ENCODE measurements at regions not wholly inside any gene's neighbourhood (a gene's known extent, or its start where the extent isn't known, plus 50 kb on each side); places are given as distances from the start of the nearest gene placed in this dataset.

DNA sequence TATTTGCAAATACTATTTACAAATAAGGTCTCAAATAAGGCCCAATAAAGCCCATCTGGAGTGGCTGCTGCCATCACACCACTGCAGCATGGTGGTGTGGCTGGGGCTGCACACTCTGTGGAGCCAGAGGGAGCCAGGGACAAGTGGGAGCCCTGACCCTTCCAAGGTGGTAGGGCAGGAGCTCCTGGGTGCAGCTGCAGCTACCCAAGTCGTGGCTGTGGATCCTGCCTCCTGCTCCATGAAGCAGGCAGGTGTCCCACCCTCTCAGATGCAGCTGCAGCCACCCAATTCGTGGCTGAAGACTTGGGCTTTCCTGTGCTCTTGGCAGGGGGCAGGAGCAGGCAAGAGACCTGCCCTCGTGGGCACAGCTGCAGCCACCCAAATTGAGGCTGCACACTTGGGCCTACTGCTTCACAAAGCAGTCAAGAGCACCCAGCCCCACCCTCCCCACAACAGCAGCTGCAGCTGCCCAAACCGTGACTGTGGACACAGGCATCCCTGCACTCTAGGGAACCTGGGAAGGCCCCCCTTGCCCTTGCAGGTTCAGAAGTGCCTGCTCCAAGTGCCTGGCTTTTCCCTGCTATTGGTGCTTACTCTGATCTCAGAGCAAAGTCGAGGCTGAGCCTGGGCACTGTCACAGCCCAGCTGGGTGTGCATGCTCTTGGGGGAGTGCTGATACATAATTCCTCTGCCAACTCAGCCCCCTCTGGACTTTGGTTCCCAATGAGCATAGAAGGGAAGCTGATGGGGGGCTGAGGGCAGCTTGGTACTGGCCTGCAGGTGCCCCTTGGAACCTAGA, 614.8 kb downstream of the PCDH18 start:
- no peak for DNase-seq

GRCh38 chr4:136909626-136910025, 622.7 kb downstream of the PCDH18 start:
- no peak for DNase-seq

DNA sequence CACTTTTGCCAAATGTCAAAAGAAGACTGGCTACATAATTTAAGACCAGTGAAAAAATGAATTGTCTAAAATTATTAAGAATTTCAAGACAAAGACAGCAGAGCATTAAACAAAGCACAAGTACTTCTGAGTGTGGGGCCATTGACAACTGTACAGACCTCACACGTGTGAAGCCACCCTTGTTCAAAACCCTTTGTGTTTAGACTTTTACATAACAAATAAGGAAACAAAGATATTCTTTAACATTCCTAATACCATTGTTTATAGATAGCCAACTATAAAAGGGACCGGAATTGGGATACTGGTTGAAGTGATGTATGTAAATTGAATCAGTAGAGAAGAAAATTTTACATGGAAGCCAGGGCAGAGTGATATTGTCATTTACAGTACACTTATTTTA, 624.2 kb downstream of the PCDH18 start:
- no peak for DNase-seq

DNA sequence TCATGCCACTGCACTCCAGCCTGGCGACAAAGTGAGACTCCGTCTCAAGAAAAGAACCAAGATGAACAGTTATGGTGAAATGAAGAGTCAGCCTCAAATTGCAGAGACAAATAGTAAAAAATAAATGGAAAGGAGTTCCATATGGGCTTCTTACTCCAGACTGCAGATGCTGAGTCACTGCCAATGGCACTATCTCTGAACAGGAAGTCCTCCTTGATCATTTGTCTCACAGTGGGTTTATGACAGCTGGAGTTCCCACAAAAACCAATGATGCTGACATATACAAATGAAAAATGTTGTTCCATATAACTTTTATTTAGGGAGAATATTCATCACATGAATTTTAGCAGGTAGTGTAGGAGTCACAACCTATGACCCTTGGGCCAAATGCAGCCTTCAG, 631.6 kb downstream of the PCDH18 start:
- no peak for DNase-seq

DNA sequence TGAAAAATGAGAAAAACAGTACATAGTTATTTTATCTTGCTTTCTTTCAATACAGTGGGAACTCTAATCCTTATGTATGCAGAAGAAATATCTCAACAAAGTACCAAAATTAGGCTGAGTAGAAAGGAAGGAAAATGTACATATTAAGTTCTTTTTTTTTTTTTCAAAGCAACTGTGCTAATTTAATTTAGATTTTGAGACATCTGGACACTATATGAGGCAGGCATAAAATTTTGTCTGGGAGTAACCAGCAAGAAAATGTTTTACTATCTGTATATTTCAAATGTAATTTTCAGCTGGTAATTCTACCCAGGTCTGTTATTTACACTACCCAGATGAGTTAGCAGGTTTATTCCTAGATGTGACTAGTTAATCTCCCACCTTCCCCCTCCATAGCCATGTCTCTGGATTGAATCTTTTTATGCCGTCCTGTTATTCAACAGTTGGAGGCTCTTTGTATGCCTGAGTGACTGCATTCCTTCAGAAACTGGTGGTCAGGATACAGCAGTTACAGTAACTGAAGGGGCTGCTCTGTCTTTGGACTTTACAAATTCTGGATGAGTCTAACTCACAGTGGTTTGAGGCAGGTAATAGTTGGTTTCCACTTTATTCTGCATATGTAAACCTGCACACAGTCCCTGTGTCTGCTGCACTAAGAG, 633.6 kb downstream of the PCDH18 start:
- DNase-seq = no peak

DNA sequence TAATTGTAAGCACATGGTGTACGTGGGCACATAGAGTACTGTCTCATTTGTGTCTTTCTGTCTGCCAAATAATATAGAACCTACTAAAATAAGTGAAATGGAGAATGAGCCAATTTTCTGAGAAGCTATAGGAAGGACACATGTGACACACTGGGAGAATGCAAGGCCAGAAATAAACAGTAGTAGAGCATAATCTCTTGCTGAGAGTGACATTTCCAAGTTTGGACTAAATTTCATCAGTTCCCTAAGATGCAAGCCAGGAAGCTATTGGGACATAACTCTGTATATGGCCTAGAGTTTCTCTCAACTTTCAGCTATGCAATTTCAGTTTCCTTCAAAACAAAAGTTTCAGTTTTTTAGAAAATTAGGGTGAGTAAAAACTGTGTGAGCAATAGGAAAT, 638.7 kb downstream of the PCDH18 start:
- DNase-seq = no peak

GRCh38 chr4:136881666-136882065, 650.6 kb downstream of the PCDH18 start:
- DNase-seq = no peak

- DNase-seq = no peak
Observed at GRCh38 chr4:136873555-136873954, 658.7 kb downstream of the PCDH18 start.

GRCh38 chr4:136867465-136867864, 664.8 kb downstream of the PCDH18 start:
- DNase-seq = no peak

DNA sequence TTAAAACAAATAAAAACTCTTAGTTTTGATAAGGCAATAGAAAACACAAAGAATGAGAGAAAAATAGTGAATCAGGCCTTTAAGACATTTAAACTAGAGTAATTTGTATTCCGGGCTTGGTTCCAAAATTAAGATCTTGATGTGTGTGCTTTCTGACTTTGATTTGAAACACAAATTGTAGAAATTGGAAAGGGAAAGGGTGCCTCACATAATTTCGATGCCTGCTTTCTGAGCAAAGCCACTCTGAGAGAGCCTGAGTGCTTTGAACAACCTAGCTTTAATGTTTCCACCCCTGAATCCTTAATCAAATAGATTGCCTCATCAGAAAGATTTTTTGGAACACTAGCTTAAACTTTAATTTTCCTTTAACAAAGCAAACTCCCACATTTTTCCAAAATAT, 666.8 kb downstream of the PCDH18 start:
- DNase-seq = no peak

DNA sequence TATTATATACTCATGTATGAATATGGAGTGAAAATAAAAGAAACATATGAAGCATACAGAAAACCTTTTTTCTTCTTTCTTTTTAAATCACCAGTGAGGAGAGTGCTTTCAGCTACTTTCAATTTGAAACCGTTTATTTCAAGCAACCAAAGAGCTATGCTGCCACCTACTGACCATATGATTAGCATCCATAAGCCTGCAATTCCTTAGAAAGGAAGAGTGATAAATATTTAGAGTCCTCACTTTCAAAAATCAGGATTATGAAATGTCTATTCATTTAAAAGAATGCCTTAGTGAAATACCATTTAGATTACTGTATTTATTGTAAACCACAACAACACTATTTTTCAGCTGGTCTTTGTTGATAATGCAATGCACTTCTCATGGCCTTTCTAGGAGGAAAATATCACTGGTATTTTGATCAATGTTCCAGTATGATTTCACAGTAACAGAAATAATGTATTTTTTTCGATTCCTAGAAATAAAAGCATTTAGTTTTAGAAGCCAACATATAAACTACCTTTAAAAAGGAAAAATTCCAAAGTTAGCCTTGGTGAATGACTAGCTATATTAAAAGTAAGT, 667.6 kb downstream of the PCDH18 start:
- peak; percentile 39 for DNase-seq

DNA sequence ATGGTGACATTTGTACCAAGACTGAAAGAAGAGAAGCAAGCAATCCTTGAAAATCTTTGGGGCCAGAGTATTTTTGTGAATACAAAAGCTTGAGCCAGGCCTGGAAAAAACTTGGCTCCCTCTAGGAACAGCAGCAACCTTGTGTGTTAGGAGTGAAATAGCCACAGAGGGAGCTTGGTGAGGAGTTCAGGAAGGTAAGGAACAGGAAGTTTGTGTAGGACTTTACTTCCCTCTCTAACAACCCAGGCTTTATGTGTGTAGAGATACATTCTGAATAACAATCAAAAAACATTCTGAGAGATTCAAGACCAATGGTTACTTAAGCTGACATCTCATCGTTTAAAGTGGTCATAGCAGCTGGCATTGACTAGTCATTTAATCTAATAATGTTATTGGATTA, 668.5 kb downstream of the PCDH18 start:
- no peak for DNase-seq

- no peak for DNase-seq
Observed at GRCh38 chr4:136862653-136863052, 669.6 kb downstream of the PCDH18 start.

DNA sequence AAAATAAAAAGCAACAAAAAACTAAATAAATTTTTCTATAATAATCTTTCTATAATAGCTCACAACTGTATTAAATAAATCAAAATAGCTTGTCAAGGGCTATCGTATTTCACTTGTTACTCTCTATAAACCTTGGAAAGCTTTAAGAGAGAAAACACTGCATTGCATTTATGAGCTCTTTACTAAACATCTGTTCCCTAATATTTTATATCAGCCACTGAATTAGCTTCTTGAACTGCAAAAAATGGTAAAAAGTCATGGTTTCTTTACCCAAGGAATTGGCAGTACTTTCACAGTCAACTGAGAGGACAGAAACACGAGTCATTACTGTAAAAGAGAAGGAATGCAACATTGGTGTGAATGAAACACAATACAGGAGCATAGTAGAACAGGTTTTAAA, 671.2 kb downstream of the PCDH18 start:
- DNase-seq = no peak

DNA sequence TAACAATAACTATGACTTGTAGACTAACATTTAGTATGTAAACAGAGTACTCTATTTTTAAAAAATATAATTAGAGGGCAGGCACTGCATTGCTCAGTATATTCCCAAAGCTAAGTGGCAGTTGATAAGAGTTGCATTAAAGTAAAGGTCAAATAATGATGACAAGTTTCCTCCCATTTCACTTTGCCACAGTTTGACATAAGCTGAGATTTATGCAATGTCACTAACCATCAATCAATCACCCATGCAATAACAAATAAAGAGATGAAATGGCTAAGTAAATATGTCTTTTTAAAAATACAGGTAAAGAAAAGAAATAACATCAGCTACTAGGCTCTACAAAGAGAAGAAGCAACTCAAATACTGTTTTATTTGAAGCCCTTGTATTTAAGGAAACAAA, 673.4 kb downstream of the PCDH18 start:
- no peak for DNase-seq

DNA sequence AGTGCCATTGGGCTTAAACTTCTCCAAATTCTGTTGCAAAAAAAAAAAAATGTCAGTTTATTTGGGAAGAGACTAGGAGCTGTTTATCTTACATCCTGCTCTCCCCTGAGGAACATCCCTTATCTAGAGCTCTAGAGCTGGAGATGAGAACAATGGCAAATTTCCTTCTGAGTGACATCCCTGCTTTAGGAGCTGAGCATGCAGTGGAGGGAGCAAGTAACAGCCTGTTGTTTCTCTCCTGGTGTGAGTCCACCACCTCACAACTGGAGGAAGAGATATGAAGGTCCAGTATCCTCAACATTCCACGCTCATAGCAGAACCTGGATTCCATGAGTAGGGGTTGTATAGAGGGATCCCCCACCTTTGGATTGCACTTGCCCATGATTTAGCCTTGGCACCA, 676.4 kb downstream of the PCDH18 start:
- no peak for DNase-seq

DNA sequence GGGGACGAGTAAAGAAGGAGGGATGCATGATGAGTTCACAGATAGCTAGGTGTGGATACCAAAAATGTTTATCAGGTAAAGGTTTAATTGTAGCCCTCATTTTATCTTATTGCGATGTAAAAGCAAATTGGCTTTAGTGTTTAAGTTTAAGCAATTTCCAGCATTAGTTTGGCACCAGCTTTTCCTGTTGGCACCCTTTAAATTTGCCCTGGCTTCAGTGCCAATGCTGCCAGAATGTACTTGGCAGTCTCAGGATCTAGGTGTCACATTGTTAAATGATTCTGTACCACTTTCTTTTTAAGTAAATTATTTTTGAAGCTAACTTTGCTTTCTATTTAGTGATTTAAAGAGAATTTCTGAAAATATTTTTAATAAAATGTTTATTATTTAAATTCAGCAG, 681.8 kb downstream of the PCDH18 start:
- DNase-seq = no peak

- no peak for DNase-seq
Observed at GRCh38 chr4:136847881-136848621, 684.2 kb downstream of the PCDH18 start.

- no peak for DNase-seq
Observed at GRCh38 chr4:136841526-136841925, 690.8 kb downstream of the PCDH18 start.

DNA sequence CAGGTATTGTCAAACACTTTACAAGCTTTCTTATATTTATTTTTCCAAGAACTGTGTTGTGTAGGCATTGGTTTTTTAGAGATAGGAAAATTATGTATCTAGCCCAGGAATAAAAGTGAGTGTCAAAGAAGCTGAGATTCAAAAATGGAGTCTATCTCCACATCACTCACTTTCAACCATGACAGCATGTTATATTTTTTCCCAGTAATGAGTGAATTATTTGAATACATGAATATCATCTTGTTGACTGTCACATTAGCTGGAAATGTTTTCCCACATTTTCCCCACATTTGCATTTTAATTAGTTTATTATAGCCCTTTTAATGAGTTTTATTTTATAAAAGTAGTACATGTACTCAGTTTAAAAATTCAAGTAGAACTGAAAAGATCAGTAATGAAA, 693.7 kb downstream of the PCDH18 start:
- DNase-seq = no peak

- no peak for DNase-seq
Observed at GRCh38 chr4:136831553-136831952, 700.7 kb downstream of the PCDH18 start.

DNA sequence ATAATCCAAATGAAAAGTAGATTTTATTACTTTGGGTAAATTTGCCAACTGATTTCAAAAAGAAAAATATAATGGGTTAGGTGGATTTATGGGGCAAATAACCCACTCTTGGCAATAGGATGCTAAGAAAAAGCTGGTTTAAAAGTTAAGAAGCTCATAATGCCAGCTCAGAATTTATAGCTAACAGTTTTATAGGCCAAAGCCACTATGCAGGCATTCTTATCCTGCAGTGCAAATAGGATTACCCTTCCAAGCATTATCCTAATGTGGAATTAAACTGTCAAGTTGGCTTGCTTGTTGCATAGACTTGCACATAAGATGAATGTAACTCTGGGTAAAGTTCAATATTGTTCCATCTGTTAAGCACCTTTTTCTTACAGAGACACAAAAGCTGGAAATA, 703.0 kb downstream of the PCDH18 start:
- DNase-seq = no peak

DNA sequence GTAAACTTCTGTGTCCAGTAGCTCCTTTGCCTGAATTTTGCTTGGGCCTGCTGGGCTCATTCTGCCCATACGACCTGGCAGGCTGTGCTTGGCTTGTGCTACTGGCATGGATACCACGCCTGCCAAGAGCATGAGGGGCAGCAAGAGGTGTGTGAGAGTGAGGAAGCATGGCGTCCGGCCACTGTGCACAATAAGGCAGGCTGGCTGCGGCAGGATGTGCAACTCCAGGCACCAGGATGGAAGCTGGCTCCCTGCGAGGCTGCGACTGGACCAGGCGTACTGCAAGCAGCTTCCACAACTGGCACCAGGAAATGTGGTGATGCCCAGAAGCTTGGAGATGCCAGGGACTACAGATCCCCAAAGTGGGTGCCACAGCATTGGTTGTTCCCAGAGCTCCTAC, 709.3 kb downstream of the PCDH18 start:
- no peak for DNase-seq
